Lower leg skin (tissue), 4 donors: ENCODE measurements at regions not wholly inside any gene's neighbourhood (a gene's known extent, or its start where the extent isn't known, plus 50 kb on each side); places are given as distances from the start of the nearest gene placed in this dataset.
A peak's percentile ranks its signal among the peaks of the same experiment; 100 is the strongest.

ENCODE experiments used
- DNase-seq, 2 donors: peaks; one replicate each; pipeline ENCODE4 v3.0.0-alpha.2; 2019; ENCODE audit warnings: low spot score in 2 of 2
- H3K4me3 ChIP-seq: fragments of 200-600 bp; sonication (generic); 2 replicates; pipeline ENCODE4 v1.5.1; 2017; ENCODE audit warnings: mild to moderate bottlenecking, low read depth; ENCODE audit not compliant: poor library complexity, severe bottlenecking
- CTCF ChIP-seq, 3 donors: fragments of 450-650 bp; IDR thresholded peaks; one replicate each; pipeline ENCODE4 v1.5.1; 2016; ENCODE audit warnings: antibody characterized with exemption in 3 of 3, mild to moderate bottlenecking in 3 of 3, moderate library complexity in 2 of 3
- POLR2A ChIP-seq, 2 donors: fragments of 450-650 bp; IDR thresholded peaks; one replicate each; pipeline ENCODE4 v1.6.1; 2016 to 2017; ENCODE audit warnings: antibody characterized with exemption in 2 of 2, mild to moderate bottlenecking in 1 of 2, moderate library complexity in 1 of 2
- WGBS, 2 donors: methylation state at CpG; one replicate each; pipeline ENCODE4 v1.1.5; 2018; 5-methylcytosine and 5-hydroxymethylcytosine counted together
- intact Hi-C: fragments of 100-400 bp; cut with DNase I; formaldehyde crosslinking; loops from one replicate; pipeline ENCODE4 v1.15.0; 2023; ENCODE audit warnings: low total_unique reads

GRCh38 chr19:28424077-28424476 is 788.9 kb downstream of the UQCRFS1 start:
- no peak for DNase-seq
- no peak for TF ChIP-seq POLR2A (IDR thresholded peaks at IDR 0.05)
- TF ChIP-seq CTCF (IDR thresholded peaks at IDR 0.05) = no peak
- WGBS, 2 donors = 58 to 63% methylated on average over 5 of the region's 5 CpGs

GRCh38 chr19:28422791-28423650 is 789.9 kb downstream of the UQCRFS1 start:
- H3K4me3 ChIP-seq = no peak overlapping the region
- 64 to 66% methylated on average over 6 of the region's 6 CpGs for WGBS, 2 donors
- no peak for DNase-seq
- intact Hi-C loops = no loop called here
- TF ChIP-seq CTCF (IDR thresholded peaks at IDR 0.05) (no peak), POLR2A (IDR thresholded peaks at IDR 0.05) (no peak)

More at GRCh38 chr19:28424077-28424476, 788.9 kb downstream of the UQCRFS1 start:
- intact Hi-C loops = no loop called here
- no peak overlapping the region for H3K4me3 ChIP-seq

GRCh38 chr19:28422046-28422445 is 790.9 kb downstream of the UQCRFS1 start:
- WGBS, 2 donors = 83 to 86% methylated on average over 7 of the region's 7 CpGs
- H3K4me3 ChIP-seq = no peak overlapping the region
- intact Hi-C loops = no loop called here
- TF ChIP-seq POLR2A (IDR thresholded peaks at IDR 0.05) = no peak
- TF ChIP-seq CTCF (IDR thresholded peaks at IDR 0.05) = no peak
- DNase-seq = peak in 1 of 2 donors; percentile 26

GRCh38 chr19:28420811-28421550 is 792.0 kb downstream of the UQCRFS1 start:
- WGBS, 2 donors = 58 to 64% methylated on average over 13 of the region's 13 CpGs
- no peak for TF ChIP-seq POLR2A (IDR thresholded peaks at IDR 0.05)
- no peak for TF ChIP-seq CTCF (IDR thresholded peaks at IDR 0.05)
- intact Hi-C loops = no loop called here
- no peak overlapping the region for H3K4me3 ChIP-seq
- DNase-seq = peak in 1 of 2 donors; percentile 63

GRCh38 chr19:28419312-28419711 is 793.6 kb downstream of the UQCRFS1 start:
- no peak overlapping the region for H3K4me3 ChIP-seq
- intact Hi-C loops = no loop called here
- DNase-seq = peak in 1 of 2 donors; percentile 17
- no peak for TF ChIP-seq POLR2A (IDR thresholded peaks at IDR 0.05)
- no peak for TF ChIP-seq CTCF (IDR thresholded peaks at IDR 0.05)
- WGBS, 2 donors = 92% methylated on average over 2 of the region's 2 CpGs
